GM10266 (cell line): ENCODE measurements at regions not wholly inside any gene's neighbourhood (a gene's known extent, or its start where the extent isn't known, plus 50 kb on each side); places are given as distances from the start of the nearest gene placed in this dataset.

Experiments used
- DNase-seq: peaks from one replicate; pipeline ENCODE4 v3.0.0; 2012; ENCODE audit errors: extremely low spot score
- TF ChIP-seq, protein P1 (sequence below): IDR thresholded peaks from 2 replicates; pipeline ENCODE4 v1.5.1; 2012; ENCODE audit warnings: mild to moderate bottlenecking, low read depth; ENCODE audit not compliant: control insufficient read depth, insufficient read depth; ENCODE audit errors: missing control alignments

GRCh38 chr16:55217392-55217791, 106.6 kb upstream of the IRX6 start:
- DNase-seq: no peak
- TF ChIP-seq, protein P1, sequence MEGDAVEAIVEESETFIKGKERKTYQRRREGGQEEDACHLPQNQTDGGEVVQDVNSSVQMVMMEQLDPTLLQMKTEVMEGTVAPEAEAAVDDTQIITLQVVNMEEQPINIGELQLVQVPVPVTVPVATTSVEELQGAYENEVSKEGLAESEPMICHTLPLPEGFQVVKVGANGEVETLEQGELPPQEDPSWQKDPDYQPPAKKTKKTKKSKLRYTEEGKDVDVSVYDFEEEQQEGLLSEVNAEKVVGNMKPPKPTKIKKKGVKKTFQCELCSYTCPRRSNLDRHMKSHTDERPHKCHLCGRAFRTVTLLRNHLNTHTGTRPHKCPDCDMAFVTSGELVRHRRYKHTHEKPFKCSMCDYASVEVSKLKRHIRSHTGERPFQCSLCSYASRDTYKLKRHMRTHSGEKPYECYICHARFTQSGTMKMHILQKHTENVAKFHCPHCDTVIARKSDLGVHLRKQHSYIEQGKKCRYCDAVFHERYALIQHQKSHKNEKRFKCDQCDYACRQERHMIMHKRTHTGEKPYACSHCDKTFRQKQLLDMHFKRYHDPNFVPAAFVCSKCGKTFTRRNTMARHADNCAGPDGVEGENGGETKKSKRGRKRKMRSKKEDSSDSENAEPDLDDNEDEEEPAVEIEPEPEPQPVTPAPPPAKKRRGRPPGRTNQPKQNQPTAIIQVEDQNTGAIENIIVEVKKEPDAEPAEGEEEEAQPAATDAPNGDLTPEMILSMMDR: no peak

DNA sequence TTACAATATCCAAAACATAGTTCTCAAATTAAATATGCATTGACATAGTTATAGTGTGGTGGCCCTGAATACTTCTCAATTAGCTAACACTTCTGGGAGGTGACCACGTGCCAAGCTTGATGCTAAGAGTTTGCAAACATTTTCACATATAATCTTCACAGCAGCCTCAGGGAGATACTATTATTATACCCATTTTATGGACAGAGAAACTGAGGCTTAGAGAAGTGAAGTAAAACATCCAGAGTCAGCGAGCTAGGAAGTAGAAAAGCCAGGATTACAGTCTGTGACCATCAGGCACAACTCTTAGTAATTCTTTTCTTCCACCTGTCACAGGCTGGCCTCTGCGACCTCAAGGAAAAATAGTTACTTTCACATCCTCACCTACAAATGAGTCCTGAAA, 102.2 kb upstream of the IRX6 start:
- TF ChIP-seq, protein P1: no peak
- no peak for DNase-seq

DNA sequence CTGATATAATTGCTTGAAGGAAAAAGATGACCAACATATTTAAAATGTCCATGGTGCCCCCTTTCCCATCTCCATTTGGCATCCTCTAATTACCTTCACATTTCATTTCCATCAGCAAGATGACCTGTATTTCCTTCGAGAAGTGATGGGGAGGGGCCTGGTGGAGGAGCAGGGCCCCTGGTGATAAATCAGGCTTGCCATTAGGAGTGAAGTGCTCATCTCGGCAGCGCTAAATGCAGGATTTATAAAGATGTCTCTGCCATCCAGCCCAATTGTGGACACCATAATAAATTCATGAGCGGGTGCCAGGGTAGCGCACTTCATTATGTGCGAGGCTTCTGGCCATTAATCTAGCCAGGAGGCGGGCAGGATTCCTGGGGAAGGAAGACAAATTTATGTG, 101.5 kb upstream of the IRX6 start:
- no peak for DNase-seq
- TF ChIP-seq, protein P1: no peak

DNA sequence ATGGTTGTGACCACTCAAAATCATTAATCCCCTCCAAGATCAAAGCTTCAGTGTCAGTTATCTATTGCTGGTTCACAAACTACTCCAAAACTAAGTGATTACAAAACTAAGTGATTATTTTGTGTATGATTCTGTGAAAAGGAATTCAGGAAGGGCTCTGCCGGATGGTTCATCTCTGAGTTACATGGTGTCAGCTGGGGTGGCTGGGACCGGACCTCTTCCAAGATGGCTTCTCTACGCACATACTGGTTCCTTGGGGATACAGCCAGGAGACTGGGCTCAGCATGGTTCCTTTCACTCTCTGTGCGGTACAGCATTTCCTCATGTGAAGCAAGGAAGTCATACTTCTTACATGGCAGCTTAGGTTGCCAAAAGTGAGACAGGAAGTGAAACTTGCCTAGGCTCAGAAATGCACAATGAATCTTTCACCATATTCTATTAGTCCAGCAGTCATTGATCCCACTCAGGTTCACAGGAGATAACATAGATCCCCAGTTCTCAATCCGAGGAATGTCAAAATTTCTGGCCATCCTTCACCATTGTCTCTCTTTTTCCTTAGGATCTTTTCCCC, 97.9 kb upstream of the IRX6 start:
- TF ChIP-seq, protein P1: no peak
- DNase-seq: no peak

- TF ChIP-seq, protein P1: no peak
- DNase-seq: no peak
Measured at GRCh38 chr16:55232822-55233221, 91.2 kb upstream of the IRX6 start.

GRCh38 chr16:55233464-55233863, 90.5 kb upstream of the IRX6 start:
- TF ChIP-seq, protein P1: no peak
- no peak for DNase-seq

- DNase-seq: no peak
Measured at GRCh38 chr16:55236655-55237054, 87.3 kb upstream of the IRX6 start.

More at GRCh38 chr16:55236655-55237054, 87.3 kb upstream of the IRX6 start:
- TF ChIP-seq, protein P1: no peak
